GM19238 (cell line): ENCODE measurements at regions not wholly inside any gene's neighbourhood (a gene's known extent, or its start where the extent isn't known, plus 50 kb on each side); places are given as distances from the start of the nearest gene placed in this dataset.

Source experiments
- DNase-seq: peaks from one replicate; pipeline ENCODE4 v3.0.0; 2011; ENCODE audit warnings: low spot score; ENCODE audit not compliant: insufficient read length

DNA sequence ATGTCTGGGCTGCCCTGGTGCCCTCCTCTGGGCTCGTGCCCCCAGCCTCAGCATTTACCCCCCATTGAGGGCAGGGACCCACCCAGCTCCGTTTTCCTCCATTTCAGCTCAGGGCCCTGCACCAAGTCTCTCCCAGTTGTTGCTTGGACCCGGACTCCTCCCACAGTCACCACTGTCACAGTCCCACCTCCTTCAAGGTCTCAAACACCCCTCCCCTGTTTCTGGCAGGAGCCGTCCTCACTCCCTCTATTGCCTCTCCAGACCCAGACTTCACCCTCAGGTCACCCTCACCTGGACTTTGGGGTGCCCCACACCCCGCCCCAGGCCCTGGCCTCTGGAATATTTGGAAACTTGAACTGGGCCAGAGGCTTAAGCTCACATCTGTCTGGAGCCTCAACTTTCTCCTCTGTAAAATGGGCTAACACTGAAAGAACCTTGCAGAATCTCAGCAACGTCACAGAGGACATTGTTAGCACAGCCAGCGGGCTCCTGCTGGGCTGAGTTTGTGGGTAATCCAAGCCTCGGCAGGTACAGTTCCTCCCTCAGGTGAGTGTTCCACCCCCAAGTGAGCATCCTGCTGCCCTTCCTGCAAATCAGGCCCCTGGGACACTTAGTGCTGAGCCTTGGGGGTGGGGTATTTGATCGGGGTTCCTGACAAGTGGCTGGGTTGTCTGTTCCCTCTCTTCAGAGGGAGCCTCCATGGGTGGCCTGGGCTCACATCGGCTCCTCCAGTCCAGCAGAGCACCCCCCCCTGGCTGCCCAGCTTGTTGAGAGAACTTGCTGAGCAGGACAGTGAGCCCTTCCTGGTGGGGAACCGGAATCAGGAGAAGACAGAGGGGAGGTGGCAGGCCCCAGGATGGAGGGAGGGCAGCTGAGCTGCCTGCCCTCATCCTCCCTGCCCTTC is 130.1 kb downstream of the C9orf50 start:
- DNase-seq = no peak

DNA sequence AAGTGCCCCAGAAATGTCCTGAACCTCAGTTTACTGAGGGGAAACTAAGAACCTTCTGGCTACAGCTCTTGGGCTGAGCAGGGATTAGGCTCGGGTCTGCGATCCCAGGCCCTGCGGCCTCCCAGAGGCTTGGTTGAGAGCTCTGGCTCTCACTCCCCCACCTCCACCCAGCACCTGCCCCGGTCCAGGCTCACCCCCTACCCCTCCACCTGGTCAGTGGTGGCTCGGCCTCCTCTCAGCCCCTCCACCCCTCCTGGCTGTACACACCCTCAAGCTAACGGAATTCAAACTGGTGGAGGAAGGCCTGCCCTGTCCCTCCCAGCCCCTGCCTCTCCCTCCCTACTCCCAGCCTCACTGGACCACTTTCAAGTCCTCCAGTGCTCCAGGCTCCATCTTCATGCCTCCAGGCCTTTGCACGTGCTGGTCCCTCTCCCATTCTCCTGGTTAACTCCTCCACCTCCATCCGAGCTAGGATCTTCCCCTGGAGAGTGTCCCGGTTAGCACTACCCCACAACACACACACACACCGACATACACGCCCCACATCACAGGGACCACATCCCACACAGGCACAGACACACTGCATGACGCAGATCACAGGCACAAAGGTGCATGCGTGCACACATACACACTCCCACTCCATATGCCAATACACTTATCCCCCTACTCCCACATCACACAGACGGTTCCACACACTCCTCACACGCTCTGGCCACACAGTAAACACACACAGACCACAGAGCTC is 130.9 kb downstream of the C9orf50 start:
- no peak for DNase-seq

DNA sequence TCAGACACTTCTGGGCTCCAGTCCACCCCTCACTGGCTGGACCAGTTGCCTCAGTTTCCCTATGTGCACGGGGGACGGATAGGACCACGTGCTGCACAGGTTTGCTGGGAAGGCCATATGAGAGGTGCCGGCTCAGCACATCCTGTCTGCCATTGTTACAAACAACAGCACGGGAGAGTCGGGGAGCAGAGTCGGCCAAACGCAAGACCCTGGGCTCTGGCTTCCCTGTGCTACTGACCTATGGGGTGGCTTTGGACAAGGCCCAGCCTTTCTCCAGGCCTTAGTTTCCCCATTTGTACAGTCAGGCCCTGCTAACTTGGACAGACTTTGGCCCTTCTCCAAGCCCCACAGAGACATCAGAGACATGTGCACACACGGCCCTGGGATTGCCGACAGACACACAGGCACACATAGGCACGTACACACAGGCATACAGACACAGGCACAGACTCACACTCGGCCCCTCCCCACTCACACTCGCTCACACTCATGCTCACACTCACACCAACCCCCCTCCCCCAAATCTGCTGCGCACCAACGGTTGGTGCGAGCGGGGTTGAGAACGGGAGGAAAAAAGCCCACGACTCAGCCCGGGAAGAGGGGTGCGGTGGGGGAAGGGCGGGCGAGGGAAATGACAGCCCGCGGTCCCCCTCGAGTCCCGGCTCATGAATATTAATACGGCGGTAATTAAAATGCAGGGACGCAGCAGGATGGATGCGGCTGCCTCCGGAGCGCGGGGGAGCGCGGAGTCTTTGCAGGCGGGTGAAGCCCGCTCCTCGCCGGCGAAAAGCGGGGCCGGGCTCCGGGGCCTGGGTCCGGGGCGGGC is 133.0 kb downstream of the C9orf50 start:
- no peak for DNase-seq

DNA sequence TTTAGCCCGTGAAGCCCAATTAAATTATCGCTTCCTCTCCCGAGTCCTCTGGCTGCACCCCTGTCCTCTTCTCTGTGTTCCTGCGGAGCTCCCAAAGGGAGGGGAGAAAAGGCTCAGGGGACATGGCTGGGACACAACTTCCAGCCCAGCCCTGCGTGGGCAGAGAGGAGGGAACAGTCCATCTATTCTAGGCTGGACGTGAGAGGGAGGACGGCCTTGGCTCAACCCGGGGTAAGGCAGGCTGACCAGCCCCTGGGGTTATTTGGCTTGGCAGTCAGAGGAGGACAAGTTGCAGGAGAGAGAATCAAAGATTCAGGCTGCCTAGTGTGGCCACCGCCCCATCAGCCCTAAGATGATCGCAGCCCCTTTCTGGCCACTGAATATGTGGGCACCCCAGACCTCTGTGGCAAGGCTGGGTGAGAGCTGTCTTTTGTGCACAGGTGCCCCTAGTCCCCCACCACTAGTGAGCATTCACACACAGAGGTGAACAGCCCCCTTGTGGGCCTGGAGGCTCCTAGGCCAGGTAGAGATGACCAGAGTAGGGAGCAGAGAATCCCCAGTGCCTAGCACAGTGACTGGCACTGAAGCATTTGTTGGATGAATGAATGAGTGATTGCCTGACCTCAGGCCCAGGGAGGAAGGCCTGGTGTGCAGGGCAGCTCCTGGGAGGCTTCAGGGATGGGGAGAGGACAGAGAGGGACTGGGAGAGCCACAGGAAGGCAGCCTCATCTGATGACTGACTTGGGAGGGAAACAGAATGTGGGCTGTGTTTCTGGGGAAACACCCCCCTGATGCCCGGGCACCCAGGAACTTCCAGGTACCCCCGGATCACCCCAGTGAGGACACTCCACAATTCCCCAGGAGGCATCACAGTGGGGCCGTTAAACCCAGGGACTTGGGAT is 133.9 kb downstream of the C9orf50 start:
- DNase-seq = no peak

DNA sequence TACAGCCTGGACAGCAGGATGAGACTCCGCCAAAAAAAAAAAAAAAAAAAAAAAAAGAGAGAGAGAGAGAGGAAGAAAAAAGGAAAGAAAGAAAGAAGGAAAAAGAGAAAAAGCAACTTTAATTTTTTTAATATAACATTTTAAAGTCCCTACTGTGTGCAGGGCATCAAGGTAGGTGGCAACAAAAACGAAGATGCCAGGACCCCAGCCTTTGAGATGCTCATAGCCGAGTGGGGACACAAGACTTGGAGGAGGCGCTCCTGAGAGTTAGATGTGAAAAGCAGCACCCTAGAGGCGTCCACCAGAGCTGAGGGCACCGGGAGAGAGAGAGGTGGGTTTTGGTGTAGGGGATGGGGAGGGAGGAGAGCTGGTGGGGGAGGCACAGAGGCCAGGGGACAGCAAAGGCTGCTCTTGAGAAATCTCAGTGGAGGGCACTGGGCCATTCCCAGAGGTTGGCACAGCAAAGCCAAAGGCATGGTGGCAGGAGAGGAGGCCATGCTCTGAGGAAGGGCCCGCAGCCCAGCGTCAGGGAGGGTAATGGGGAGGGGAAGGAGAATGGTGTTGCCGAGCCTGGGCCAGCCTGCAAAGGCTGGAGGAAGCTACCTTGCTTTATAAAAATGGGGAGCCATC is 135.6 kb downstream of the C9orf50 start:
- no peak for DNase-seq

DNA sequence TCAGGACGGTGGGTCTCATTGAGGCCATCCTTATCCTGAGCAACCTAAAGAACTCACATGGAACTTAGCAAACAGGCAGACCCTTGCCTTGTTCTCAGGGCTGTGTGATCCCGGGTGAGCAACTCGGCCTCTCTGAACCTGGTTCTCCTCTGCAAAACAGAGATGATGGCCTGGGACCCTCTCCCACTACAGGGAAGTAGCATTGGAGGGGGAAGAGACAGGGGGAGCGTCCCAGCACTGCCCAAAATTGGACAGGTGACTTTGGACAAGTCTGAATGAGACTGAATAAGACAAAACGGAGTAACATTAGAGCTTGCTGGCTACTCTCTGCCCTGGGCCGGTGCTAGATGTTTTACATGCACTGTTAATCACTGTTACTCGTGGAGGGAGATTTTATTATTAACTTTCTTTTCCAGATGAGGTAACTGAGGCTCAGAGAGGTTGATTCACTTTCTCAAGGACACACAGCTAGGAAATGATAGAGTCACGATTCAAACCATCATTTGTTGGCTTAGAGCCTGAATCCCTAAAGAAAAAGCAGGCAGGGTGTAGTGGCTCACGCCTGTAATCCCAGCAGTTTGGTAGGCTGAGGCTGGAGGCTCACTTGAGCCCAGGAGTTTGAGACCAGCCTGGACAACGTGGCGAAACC is 136.4 kb downstream of the C9orf50 start:
- no peak for DNase-seq

DNA sequence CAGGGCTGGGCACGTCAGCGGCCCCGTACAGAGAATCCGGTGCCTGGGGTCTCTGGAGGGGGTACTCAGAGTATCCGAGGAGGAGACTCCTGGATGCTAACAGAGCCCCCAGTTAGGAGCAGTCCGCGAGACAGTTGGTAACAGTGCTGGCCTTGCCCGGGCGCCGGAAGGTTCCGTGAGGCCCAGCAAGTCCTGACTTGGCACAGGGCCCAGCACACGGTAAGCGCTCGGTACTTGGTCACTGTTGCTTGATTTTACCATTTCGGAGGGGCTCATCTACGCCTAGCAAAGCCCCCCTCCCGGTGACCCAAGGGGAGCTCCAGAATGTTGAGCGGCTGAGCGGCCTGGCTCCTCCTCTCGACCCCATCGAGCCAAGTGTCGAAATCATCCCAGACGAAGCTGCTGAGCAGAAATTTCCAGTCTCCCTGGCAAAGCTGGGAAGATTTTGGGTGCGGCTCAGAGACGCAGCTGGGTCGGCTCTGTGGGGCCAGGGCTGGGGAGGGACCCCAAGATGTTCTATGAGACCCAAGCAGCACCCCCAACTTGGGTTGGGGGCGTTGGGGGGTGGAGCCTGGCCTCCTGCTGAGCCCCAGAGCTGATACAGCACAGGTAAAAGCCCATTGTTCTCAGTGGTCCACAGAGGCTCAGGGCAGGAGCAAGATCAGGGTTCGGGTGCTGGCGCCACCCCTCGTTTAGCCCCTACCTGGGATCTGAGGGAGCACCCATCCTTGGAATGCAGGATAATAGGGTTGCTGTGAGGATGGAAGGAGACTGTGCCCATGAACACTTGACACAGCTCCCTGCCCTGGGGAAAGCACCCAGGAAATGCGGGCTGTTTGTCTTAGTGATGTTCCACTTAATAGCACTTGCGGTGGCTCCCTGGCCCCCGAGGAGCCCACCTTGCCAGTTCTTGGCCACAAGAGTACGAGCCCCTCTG is 137.2 kb downstream of the C9orf50 start:
- no peak for DNase-seq

DNA sequence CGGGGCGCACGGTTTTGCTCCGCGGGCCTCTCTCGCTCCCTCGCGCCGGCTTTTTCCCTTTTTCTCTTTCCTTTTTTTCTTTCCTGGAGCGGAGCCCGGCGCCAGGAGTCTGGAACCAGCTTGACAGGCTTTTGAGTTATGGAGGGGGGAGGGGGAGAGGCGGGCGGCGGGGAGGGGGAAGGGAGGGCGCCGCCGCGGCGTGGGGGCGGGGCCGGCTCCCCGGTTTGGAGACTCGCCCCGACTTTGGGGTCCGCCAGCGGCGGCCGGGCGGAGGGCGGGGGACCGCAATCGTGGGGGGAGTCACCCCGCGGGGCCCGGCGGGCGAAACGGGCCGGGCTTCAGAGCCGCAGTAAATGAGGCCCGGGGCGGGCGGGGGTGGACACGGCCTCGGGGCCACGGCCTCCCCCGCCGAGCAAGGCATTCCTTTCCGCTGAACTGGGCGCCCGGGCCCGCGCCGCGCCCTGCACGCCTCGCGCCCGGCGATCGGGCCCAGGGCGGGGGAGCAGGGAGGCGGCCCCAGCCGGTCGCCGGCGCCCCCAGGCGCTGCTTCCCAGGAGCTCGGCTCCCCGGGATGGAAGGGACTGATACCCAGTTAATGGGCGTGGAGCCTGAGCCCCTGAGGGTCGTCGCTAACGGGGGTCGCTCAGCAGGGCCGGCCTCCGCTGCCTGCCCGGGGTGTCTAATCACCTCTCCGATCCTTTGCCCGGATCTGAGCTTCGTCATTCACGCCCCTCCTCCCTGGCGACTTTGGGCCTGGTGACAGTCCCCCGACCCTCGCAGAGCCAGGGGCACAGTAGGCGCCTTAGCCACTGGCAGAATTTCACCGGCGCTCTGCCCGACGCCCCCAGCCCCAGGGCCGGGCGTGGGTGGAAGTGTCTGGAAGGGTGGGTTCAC is 138.1 kb downstream of the C9orf50 start:
- no peak for DNase-seq

DNA sequence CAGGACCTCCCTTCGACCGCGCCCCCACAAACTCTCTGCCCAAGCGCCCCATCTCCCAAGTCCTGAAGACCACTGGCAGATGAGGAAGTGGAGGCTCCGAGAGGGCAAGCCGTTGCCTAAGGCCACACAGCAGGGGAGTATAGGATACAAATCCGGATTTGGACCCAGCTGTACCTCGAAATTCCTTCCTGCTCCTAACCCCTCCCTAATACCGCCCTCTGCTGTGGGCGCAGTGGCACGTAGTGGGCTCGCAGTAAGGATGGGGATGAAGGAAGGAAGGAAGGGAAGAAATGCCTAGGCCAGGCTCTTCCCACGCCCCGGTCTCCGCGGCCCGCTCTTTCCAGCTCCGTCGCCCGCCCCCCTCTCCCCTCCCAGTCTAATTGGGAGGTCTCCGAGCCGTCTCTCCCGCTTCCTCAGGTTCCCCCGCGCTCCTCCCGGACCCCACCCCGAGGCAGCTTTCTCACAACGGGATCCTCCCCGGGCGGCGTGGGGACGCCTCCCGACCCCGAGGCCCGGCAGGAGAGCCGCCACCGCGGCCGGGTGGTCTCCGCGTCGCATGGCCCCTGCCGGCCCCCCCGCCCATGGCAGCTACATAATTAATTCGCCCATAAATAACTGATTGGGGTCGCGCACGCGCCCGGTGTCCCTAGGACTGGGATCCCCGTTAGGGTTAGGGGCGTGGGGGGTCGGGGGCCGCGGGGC is 138.9 kb downstream of the C9orf50 start:
- DNase-seq = no peak

DNA sequence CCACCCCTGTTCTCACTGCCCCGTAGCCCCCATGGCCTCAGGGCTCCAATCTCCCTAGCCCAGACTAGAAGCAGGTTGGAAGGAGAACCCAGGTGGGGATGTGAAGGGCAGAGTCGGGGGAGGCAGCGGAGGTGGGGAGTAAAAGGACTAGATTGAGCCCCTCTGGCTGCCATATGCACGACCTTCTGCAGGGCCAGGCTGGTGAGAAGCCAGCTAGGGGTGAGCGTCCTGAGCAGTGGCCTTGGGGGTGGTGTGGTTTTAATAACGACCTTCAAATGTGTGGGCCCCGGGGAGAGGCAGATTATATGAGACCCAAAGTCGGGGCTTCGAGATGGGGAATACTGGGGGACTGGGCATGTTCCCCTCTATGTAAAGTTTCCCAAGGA is 139.5 kb downstream of the C9orf50 start:
- DNase-seq = no peak

DNA sequence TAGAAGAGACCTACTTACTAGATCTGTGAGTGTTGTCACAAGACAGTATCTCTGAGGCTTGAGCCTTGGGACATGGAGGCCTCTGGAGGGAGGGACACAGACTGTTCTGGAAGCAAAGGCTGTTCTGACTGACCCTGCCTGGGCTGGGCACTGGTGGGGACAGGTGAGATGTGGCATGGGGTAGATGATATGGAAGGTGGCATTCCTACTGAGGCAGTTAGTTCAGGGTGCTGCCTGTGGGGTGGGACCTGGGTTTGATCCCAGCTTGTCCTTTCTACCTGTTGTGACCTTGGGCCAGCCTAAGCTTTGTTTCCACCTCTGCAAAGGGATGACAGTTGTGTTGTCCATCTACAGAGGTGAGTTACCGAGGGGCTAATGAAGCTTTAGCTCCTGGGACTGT is 140.2 kb downstream of the C9orf50 start:
- no peak for DNase-seq

DNA sequence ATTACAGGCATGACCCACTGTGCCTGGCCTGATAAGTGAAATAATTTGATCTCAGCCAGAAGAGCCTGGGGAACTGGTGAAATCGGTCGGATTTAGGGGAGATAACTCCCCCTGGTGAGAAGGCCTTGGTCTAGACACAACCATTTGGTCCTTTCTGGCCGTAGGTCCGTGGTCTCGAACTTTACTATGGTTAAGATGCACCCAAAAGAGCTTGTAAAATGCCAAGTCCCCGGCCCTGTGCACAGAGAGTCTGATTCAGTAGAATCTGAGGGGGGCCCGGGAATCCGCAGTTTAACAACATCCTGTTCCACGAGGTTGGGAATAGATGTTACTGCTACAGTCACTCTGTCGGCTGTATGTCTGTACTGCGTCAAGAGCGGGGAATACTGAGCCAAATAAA is 140.7 kb downstream of the C9orf50 start:
- DNase-seq = no peak

DNA sequence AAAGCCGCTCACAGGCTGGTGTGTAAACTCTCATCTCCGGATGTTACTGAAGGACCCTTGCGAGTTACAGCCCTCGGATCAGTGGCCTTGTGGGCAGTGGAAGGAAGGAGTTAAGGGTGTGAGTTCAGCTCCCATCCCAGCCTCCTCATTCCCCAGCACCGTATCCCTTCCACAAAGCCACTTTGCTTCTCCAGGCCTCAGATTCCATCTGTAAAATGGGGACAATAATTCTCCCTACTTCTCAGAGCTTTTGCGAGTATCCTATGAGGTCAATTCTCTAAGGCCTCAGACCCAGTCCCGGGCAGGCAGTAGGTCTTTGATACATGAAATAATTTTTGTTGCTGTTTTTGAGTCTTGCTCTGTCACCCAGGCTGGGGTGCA is 141.3 kb downstream of the C9orf50 start:
- no peak for DNase-seq

DNA sequence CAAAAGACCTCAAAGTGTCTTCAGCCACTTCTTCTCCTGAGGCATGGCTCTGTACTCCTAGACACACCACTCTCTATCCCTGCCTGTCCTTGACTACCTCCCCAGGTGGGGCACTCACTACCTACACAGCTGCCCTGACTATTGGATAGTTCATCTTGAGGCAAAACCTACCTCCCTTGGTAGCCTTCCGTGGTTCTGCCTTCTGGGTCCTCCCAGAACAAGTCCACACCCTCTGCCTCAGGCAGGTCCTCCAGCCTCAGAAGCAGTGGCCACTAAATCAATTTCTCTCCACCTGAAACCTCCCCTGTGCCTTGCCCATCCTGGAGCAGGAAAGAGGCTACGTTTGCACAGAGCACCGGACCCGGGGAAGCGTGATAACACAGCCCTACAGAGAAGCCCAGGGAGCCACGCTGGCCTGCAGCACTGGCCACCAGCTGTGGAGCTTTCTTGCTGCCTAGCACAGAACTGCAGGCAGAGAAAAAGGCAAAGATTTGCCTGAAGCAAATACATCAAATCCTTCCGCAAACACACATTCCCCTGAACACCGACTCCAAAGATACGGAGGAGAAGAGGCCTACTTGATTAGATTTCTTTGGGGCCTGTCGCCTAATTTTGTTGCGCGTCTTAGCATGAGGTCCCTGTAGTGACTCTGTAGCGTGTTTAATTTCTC is 141.8 kb downstream of the C9orf50 start:
- DNase-seq = no peak

DNA sequence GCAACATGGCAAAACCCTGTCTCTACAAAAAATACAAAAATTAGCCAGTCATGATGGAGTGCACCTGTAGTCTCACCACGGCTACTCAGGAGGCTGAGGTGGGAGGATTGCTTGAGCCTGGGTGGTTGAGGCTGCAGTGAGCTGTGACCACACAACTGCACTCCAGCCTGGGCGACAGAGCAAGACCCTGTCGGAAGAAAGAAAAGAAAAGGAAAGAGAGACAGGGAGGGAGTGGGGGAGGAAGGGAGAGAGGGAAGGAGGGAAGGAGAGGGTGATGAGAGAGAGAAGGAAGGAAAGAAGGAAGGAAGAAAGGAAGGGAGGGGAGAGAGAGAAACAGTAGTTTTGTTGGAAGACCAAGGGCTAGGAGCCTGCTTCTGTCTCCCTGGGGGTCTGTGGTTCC is 142.4 kb downstream of the C9orf50 start:
- no peak for DNase-seq

DNA sequence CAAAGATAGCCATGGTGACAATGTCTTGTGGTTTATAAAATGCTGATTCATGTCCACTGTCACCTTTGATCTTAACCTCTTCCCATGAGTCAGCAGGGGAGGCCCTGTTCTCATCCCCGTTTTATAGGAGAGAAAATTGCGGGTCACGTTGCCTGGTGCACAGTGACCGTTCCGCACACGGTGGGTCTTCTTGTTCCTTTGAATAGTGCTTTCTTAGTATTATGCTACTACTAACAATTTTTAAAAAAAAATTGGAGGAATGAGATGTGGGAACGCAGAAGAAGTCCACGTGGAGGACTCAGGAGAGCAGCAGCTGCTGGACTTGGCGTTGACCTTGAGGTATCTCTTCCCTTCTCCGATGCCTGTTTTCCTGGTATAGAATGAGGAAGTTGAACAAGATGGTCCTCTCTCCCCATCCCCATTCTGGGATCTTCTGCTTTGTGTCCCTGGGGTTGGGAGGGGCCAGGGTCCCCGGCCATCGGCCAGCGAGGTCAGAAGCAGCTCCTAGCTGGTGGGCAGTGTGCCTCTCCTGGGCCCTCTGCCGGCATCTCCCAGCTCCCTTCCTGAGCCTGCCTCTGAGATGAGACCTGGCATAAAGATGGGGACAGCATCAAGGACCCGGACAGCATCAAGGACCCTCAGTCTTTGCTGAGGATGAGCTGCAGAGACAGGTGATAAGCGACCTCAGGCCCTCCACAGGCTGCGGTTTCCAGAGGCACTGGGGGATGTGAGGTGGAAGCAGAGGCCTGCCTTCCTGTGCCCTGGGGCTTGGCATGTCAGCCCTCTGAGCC is 143.9 kb downstream of the C9orf50 start:
- no peak for DNase-seq
